HUES64 (cell line): ENCODE measurements at regions not wholly inside any gene's neighbourhood (a gene's known extent, or its start where the extent isn't known, plus 50 kb on each side); places are given as distances from the start of the nearest gene placed in this dataset.

Experiments
- H3K27ac ChIP-seq: 2 replicates; pipeline ENCODE4 v1.7.0; 2013; ENCODE audit warnings: low read depth, low read length, inconsistent platforms
- H3K27me3 ChIP-seq: 2 replicates; pipeline ENCODE4 v1.6.1; 2013; ENCODE audit warnings: mild to moderate bottlenecking, low read length; ENCODE audit not compliant: insufficient read depth
- H3K36me3 ChIP-seq: 2 replicates; pipeline ENCODE4 v1.6.1; 2013; ENCODE audit warnings: mild to moderate bottlenecking, low read length; ENCODE audit not compliant: insufficient read depth
- H3K4me1 ChIP-seq: 2 replicates; pipeline ENCODE4 v1.6.1; 2013; ENCODE audit warnings: mild to moderate bottlenecking, low read length, moderate library complexity; ENCODE audit not compliant: insufficient read depth
- H3K4me3 ChIP-seq: 2 replicates; pipeline ENCODE4 v1.5.1; 2013; ENCODE audit warnings: mild to moderate bottlenecking, low read length, moderate library complexity
- H3K9ac ChIP-seq: 2 replicates; pipeline ENCODE4 v1.6.1; 2013; ENCODE audit warnings: mild to moderate bottlenecking, low read depth, low read length
- H3K9me3 ChIP-seq: 2 replicates; pipeline ENCODE4 v1.6.1; 2013; ENCODE audit warnings: low read depth, low read length; ENCODE audit not compliant: insufficient read depth
- WGBS: fragments of 150-250, 120-280 bp; methylation state at CpG from one replicate; pipeline ENCODE4 v1.1.7; 2013; ENCODE audit warnings: missing lambda C conversion rate; 5-methylcytosine and 5-hydroxymethylcytosine counted together

DNA sequence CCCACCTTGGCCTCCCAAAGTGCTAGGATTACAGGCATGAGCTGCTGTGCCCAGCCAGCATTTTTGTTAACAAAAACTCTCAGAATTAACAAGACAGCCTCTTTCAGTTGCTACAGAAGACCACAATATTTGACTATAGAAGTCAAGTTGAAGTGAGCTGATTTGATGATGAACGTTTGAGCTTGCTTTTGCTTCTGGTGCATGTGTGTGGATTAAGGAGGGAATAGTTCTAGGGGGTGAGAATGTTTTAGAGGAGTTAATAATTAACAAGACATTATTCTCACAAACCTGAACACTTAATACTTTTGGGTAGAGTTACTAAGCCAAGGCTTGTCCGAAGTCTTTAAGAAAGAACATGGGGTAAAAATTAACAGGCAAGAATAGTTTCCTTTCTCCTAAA, 191.6 kb downstream of the TENT4A start:
- H3K4me3 ChIP-seq, result no peak overlapping the region
- H3K4me1 ChIP-seq, result no peaks in the 10 kb centered on the region
- no peaks in the 10 kb centered on the region for H3K36me3 ChIP-seq
- H3K27ac ChIP-seq, result no peak overlapping the region
- H3K9me3 ChIP-seq, result no peaks in the 10 kb centered on the region
- H3K27me3 ChIP-seq, result no peaks in the 10 kb centered on the region
- 92% methylated on average over 2 of the region's 2 CpGs for WGBS
- H3K9ac ChIP-seq, result no peak overlapping the region

DNA sequence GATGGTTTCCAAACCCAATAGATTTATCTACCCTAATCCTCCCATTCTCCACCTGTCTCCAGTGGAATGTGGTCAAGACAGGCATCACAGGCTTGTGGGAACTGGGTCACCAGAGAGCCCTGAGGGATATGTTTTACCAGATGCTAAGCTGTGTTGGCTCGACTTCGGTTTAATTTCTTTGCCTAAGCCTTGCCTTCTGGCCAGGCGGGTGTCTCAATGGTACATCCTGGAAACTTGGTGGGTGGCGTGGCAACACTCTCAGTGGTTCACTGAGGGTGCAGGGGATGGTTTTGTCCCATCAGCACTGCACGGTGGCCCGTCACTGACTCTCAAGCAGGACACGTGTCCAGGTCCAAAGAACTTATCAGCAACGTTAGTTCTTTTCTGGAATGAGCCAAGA, 192.2 kb downstream of the TENT4A start:
- no peaks in the 10 kb centered on the region for H3K9me3 ChIP-seq
- no peak overlapping the region for H3K4me3 ChIP-seq
- 89% methylated on average over 8 of the region's 8 CpGs for WGBS
- H3K4me1 ChIP-seq, result no peaks in the 10 kb centered on the region
- no peaks in the 10 kb centered on the region for H3K27me3 ChIP-seq
- no peak overlapping the region for H3K27ac ChIP-seq
- no peaks in the 10 kb centered on the region for H3K36me3 ChIP-seq
- no peak overlapping the region for H3K9ac ChIP-seq

DNA sequence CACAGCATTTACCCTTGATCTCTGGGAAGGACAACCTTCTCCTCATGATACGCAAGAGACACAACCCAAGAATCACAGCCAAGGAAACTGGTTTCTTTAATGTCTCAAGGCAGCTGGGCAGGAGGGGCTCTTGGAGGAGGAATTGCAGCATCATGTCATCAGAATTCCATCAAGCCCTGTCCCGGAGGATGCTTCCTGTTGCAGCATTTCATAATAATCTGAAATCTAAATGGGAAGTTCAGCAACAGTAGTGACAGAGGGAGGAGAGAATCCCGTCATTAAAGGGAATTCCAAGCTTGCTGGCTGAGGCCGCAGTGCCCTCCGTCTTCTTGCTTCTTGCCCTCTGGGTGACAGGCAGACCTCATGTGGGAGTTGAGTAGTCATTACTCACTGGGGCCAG, 192.7 kb downstream of the TENT4A start:
- Histone ChIP-seq H3K4me1 (no peaks in the 10 kb centered on the region), H3K27ac (no peak overlapping the region), H3K9ac (no peak overlapping the region), H3K4me3 (no peak overlapping the region), H3K36me3 (no peaks in the 10 kb centered on the region), H3K9me3 (no peaks in the 10 kb centered on the region), H3K27me3 (no peaks in the 10 kb centered on the region)
- WGBS, result 91% methylated on average over 5 of the region's 5 CpGs

DNA sequence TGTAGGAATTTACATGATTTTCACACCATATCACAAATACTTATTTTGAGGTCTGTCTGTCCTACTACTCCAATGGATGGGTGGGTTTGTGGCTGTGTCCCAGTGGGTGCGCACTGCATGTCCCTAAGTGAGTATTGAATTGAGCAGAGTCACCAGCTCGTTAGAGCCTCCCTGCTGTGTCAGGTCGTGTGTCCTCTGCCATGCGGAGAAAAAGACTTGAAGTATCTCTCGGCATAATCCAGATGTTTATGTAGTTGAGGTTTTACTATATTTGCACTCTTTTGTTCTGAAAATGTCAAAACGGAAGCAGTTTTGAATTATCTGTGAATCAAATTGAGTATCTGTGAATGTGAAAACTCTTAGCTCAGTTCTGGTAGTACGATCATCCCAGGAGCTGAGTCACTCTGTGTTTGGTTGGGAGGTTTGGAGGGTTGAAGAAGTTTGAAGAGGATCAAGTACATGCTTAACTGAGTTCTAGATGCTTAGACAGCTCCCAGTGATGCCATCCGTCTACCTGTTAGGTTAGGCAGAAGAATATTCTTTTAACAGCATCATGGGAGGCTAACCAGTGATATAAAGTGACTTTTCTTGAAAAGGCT, 194.2 kb downstream of the TENT4A start:
- no peaks in the 10 kb centered on the region for H3K9me3 ChIP-seq
- H3K4me1 ChIP-seq, result no peaks in the 10 kb centered on the region
- 81% methylated on average over 8 of the region's 8 CpGs for WGBS
- no peak overlapping the region for H3K9ac ChIP-seq
- H3K27ac ChIP-seq, result no peak overlapping the region
- no peak overlapping the region for H3K4me3 ChIP-seq
- no peaks in the 10 kb centered on the region for H3K36me3 ChIP-seq
- no peaks in the 10 kb centered on the region for H3K27me3 ChIP-seq

- Histone ChIP-seq H3K36me3 (no peaks in the 10 kb centered on the region), H3K27me3 (no peaks in the 10 kb centered on the region), H3K4me3 (no peak overlapping the region), H3K9me3 (no peaks in the 10 kb centered on the region), H3K27ac (no peak overlapping the region), H3K9ac (no peak overlapping the region), H3K4me1 (no peaks in the 10 kb centered on the region)
- 89% methylated on average over 4 of the region's 4 CpGs for WGBS
These were observed 196.7 kb downstream of the TENT4A start for GRCh38 chr5:6909901-6910300.

DNA sequence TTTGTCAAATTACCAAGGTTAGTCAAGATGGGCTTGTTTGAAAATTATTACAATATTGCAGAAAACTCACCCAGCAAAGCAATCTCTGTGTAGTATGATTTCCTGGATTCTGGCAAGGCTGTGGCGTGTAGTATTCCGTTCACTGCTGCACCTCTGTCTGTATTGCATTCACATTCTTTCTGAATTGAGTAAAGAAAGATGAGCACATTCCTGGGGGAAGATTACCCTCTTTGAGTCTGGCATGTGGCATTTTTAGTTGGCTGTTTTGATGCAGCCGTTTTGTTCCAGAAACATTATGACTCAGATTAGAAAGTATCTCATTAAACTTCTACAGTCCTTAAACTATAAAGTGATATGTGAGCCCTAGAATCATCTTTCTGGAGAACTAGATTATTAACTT, 197.7 kb downstream of the TENT4A start:
- 96% methylated on average over 3 of the region's 3 CpGs for WGBS
- H3K4me1 ChIP-seq, result no peaks in the 10 kb centered on the region
- H3K9ac ChIP-seq, result no peak overlapping the region
- no peaks in the 10 kb centered on the region for H3K27me3 ChIP-seq
- H3K4me3 ChIP-seq, result no peak overlapping the region
- H3K36me3 ChIP-seq, result no peaks in the 10 kb centered on the region
- no peaks in the 10 kb centered on the region for H3K9me3 ChIP-seq
- no peak overlapping the region for H3K27ac ChIP-seq

- Histone ChIP-seq H3K36me3 (no peaks in the 10 kb centered on the region), H3K9me3 (no peaks in the 10 kb centered on the region), H3K27ac (no peak overlapping the region), H3K27me3 (no peaks in the 10 kb centered on the region), H3K4me3 (no peak overlapping the region), H3K4me1 (no peaks in the 10 kb centered on the region), H3K9ac (no peak overlapping the region)
- 93% methylated on average over 2 of the region's 2 CpGs for WGBS
These were observed 201.1 kb downstream of the TENT4A start for GRCh38 chr5:6914347-6914746.

- no peaks in the 10 kb centered on the region for H3K9me3 ChIP-seq
- no peaks in the 10 kb centered on the region for H3K27me3 ChIP-seq
- 90% methylated on average over 3 of the region's 3 CpGs for WGBS
- no peak overlapping the region for H3K9ac ChIP-seq
- no peaks in the 10 kb centered on the region for H3K36me3 ChIP-seq
- no peak overlapping the region for H3K27ac ChIP-seq
- no peaks in the 10 kb centered on the region for H3K4me1 ChIP-seq
- no peak overlapping the region for H3K4me3 ChIP-seq
These were observed 202.3 kb downstream of the TENT4A start for GRCh38 chr5:6915574-6915973.

GRCh38 chr5:6918255-6918654, 205.0 kb downstream of the TENT4A start:
- Histone ChIP-seq H3K9ac (no peak overlapping the region), H3K4me1 (no peaks in the 10 kb centered on the region), H3K9me3 (no peaks in the 10 kb centered on the region), H3K27me3 (no peaks in the 10 kb centered on the region), H3K27ac (no peak overlapping the region), H3K4me3 (no peak overlapping the region), H3K36me3 (no peaks in the 10 kb centered on the region)
- WGBS, result 98% methylated on average over 3 of the region's 5 CpGs

- H3K4me1 ChIP-seq, result no peaks in the 10 kb centered on the region
- no peaks in the 10 kb centered on the region for H3K27me3 ChIP-seq
- no peaks in the 10 kb centered on the region for H3K36me3 ChIP-seq
- no peaks in the 10 kb centered on the region for H3K9me3 ChIP-seq
- H3K9ac ChIP-seq, result no peak overlapping the region
- no peak overlapping the region for H3K4me3 ChIP-seq
- no peak overlapping the region for H3K27ac ChIP-seq
- WGBS, result 83% methylated on average over 5 of the region's 6 CpGs
These were observed 207.5 kb downstream of the TENT4A start for GRCh38 chr5:6920628-6921256.

DNA sequence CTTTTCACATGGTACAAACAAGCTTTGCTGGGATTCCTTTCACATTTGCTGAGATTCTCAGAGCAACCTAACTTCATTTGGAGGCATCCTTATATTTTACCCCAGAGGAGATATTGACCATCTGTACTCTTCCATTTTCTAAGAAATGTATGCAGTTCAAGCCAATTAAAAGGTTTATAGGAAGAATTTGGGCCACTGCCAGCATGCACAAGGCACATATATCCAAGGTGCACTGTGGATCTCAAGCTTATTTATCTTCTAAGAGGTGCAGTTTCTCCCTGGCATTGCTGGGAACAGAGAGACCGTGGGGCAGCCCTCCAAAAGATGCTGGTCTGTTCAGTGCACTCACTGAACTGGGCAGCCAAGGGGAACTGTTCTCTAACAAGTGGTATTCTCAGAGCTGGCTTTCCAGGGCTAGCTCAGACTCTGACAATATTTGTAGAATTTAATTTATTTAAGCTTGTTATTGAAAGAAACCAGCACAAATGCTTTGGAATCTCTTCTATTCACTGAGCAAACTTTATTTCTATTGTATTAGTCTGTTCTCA, 213.3 kb downstream of the TENT4A start:
- Histone ChIP-seq H3K9ac (no peak overlapping the region), H3K4me3 (no peak overlapping the region), H3K27me3 (no peaks in the 10 kb centered on the region), H3K4me1 (no peaks in the 10 kb centered on the region), H3K36me3 (no peaks in the 10 kb centered on the region), H3K27ac (no peak overlapping the region), H3K9me3 (no peaks in the 10 kb centered on the region)
- 80% methylated on average over 1 of the region's 1 CpG for WGBS
